ENCODE measurements at regions not wholly inside any gene's neighbourhood (a gene's known extent, or its start where the extent isn't known, plus 50 kb on each side); places are given as distances from the start of the nearest gene placed in this dataset.
"Not testable (repeated sequence)": the region's sequence is repeated elsewhere in the genome, so short reads cannot be mapped to it uniquely, and the experiment has no call there.

DNA sequence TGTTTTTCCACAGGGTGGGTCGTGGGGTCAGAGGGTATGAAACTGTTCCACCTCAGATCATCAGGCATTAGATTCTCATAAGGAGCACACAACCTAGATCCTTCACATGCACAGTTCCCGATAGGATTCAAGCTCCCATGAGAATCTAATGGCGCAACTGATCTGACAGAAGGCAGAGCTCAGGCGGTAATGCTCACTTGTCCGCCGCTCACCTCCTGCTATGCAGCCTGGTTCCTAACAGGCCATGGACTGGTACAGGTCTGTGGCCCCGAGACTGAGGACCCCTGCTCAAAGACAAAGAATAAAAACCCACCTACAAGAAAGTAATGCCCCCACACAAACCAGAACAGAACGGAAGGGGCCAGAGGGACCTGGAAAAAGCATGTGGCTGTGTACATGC lies 76.1 kb upstream of the SNX9 start:
- 93 to 97% methylated on average over 8 of the region's 8 CpGs for WGBS, 2 donors
- DNase-seq, result no peak
- intact Hi-C loops (cut with DNase I; ENCODE audit: low total_unique reads), result no loop called here
- Histone ChIP-seq H3K9me3 (no peaks in the 10 kb centered on the region), H3K27me3 (no peaks in the 10 kb centered on the region), H3K4me1 (peaks cover under 1% of the 10 kb centered on the region), H3K4me3 (no peak overlapping the region), H3K36me3 (ENCODE audit: low read depth, missing control alignments) (no peaks in the 10 kb centered on the region), H3K27ac (no peak overlapping the region)
- TF ChIP-seq, protein P1, sequence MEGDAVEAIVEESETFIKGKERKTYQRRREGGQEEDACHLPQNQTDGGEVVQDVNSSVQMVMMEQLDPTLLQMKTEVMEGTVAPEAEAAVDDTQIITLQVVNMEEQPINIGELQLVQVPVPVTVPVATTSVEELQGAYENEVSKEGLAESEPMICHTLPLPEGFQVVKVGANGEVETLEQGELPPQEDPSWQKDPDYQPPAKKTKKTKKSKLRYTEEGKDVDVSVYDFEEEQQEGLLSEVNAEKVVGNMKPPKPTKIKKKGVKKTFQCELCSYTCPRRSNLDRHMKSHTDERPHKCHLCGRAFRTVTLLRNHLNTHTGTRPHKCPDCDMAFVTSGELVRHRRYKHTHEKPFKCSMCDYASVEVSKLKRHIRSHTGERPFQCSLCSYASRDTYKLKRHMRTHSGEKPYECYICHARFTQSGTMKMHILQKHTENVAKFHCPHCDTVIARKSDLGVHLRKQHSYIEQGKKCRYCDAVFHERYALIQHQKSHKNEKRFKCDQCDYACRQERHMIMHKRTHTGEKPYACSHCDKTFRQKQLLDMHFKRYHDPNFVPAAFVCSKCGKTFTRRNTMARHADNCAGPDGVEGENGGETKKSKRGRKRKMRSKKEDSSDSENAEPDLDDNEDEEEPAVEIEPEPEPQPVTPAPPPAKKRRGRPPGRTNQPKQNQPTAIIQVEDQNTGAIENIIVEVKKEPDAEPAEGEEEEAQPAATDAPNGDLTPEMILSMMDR (IDR thresholded peaks at IDR 0.05), result no peak
- TF ChIP-seq POLR2A (IDR thresholded peaks at IDR 0.05), result no peak

DNA sequence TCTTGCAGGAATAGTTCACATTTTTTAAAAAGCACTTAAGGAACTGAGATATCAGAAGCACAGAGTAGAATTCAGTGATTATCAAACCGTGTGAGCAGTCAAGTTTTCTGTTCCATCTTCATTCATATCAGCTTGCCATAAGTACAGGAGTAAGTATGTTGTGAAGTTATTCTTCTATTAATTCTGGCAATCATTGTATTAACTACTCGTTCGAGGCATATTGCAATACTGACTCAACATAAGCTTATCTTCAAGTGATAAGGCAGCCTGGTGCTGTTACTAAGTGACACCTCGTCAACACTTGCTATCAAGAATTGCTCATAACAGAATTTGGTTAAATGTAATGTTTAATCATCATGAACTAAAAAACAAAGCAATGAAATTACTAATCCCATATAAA lies 75.7 kb upstream of the SNX9 start:
- intact Hi-C loops (cut with DNase I; ENCODE audit: low total_unique reads), result no loop called here
- whole genome bisulfite sequencing, 2 donors, result 65 to 66% methylated on average over 4 of the region's 4 CpGs
- H3K36me3 ChIP-seq (ENCODE audit: low read depth, missing control alignments), result no peaks in the 10 kb centered on the region
- H3K27me3 ChIP-seq, result no peaks in the 10 kb centered on the region
- H3K27ac ChIP-seq, result no peak overlapping the region
- H3K4me1 ChIP-seq, result no peaks in the 10 kb centered on the region
- TF ChIP-seq, protein P1 (IDR thresholded peaks at IDR 0.05), result no peak
- TF ChIP-seq POLR2A (IDR thresholded peaks at IDR 0.05), result no peak
- no peak overlapping the region for H3K4me3 ChIP-seq
- DNase-seq, result no peak
- H3K9me3 ChIP-seq, result no peaks in the 10 kb centered on the region

- TF ChIP-seq POLR2A (IDR thresholded peaks at IDR 0.05), result no peak
- TF ChIP-seq, protein P1 (IDR thresholded peaks at IDR 0.05), result no peak
- Histone ChIP-seq H3K4me1 (no peaks in the 10 kb centered on the region), H3K27me3 (no peaks in the 10 kb centered on the region), H3K9me3 (no peaks in the 10 kb centered on the region), H3K36me3 (ENCODE audit: low read depth, missing control alignments) (no peaks in the 10 kb centered on the region), H3K4me3 (no peak overlapping the region), H3K27ac (no peak overlapping the region)
- intact Hi-C loops (cut with DNase I; ENCODE audit: low total_unique reads), result no loop called here
- WGBS, 2 donors, result 94 to 96% methylated on average over 2 of the region's 2 CpGs
- no peak for DNase-seq
Observed at GRCh38 chr6:157748839-157749571, 74.0 kb upstream of the SNX9 start.

DNA sequence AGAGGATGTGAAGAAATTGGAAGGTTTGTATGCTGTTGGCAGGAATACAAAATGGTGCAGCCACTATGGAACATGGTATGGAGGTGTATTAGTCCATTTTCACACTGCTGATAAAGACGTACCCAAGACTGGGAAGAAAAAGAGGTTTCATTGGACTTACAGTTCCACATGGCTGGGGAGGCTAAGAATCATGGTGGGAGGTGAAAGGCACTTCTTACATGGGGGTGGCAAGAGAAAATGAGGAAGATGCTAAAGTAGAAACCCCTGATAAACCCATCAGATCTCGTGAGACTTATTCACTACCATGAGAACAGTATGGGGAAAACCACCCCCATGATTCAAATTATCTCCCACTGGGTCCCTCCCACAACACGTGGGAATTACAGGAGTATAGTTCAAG lies 72.1 kb upstream of the SNX9 start:
- H3K27ac ChIP-seq; H3K9me3 ChIP-seq; H3K27me3 ChIP-seq; H3K4me1 ChIP-seq; H3K36me3 ChIP-seq (ENCODE audit: low read depth, missing control alignments); H3K4me3 ChIP-seq; DNase-seq; intact Hi-C loops (cut with DNase I; ENCODE audit: low total_unique reads): not testable (repeated sequence)
- 90 to 92% methylated on average over 3 of the region's 3 CpGs for WGBS, 2 donors

GRCh38 chr6:157751547-157752200 lies 71.4 kb upstream of the SNX9 start:
- no peak for DNase-seq
- TF ChIP-seq, protein P1 (IDR thresholded peaks at IDR 0.05), result no peak
- no peak for TF ChIP-seq POLR2A (IDR thresholded peaks at IDR 0.05)
- WGBS, 2 donors, result 90 to 95% methylated on average over 10 of the region's 10 CpGs
- no peak overlapping the region for H3K27ac ChIP-seq
- H3K9me3 ChIP-seq, result no peaks in the 10 kb centered on the region
- intact Hi-C loops (cut with DNase I; ENCODE audit: low total_unique reads), result no loop called here
- no peaks in the 10 kb centered on the region for H3K4me1 ChIP-seq
- no peaks in the 10 kb centered on the region for H3K36me3 ChIP-seq (ENCODE audit: low read depth, missing control alignments)
- no peak overlapping the region for H3K4me3 ChIP-seq
- H3K27me3 ChIP-seq, result no peaks in the 10 kb centered on the region

DNA sequence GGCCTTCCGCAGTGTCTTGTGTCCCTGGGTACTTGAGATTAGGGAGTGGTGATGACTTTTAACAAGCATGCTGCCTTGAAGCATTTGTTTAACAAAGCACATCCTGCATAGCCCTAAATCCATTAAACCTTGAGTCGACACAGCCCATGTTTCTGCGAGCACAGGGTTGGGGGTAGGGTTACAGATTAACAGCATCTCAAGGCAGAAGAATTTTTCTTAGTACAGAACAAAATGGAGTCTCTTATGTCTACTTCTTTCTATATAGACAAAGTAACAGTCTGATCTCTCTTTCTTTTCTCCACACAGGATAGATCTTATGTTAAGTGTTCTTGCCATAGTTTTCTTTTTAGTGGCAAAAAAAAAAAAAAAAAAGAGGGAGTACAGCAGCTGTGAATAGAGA lies 70.2 kb upstream of the SNX9 start:
- intact Hi-C loops (cut with DNase I; ENCODE audit: low total_unique reads); H3K27me3 ChIP-seq; DNase-seq; H3K36me3 ChIP-seq (ENCODE audit: low read depth, missing control alignments); H3K9me3 ChIP-seq; H3K4me1 ChIP-seq; H3K27ac ChIP-seq; H3K4me3 ChIP-seq: not testable (repeated sequence)
- 87 to 91% methylated on average over 3 of the region's 3 CpGs for WGBS, 2 donors
